ENCODE measurements at regions not wholly inside any gene's neighbourhood (a gene's known extent, or its start where the extent isn't known, plus 50 kb on each side); places are given as distances from the start of the nearest gene placed in this dataset.

DNA sequence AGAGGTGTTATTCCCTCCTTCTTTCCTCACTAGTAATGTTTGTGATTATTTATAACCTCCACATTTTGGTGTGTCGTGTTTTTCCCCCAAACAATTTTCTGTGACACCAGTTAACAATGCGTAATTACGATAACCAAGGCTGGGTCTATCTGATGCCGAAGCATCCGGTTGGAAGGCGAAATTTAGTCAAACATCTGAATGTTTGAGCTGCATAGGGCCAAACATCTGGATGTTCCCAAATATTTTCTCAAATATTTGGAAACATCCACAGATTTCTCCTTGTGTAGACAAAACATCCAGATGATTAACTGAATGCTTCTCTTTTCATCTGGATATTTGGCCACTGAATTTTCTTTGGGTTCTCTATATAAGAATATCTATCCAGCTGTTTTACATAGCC is 371.7 kb downstream of the NFIB start (continued):
- TF ChIP-seq, protein P1, sequence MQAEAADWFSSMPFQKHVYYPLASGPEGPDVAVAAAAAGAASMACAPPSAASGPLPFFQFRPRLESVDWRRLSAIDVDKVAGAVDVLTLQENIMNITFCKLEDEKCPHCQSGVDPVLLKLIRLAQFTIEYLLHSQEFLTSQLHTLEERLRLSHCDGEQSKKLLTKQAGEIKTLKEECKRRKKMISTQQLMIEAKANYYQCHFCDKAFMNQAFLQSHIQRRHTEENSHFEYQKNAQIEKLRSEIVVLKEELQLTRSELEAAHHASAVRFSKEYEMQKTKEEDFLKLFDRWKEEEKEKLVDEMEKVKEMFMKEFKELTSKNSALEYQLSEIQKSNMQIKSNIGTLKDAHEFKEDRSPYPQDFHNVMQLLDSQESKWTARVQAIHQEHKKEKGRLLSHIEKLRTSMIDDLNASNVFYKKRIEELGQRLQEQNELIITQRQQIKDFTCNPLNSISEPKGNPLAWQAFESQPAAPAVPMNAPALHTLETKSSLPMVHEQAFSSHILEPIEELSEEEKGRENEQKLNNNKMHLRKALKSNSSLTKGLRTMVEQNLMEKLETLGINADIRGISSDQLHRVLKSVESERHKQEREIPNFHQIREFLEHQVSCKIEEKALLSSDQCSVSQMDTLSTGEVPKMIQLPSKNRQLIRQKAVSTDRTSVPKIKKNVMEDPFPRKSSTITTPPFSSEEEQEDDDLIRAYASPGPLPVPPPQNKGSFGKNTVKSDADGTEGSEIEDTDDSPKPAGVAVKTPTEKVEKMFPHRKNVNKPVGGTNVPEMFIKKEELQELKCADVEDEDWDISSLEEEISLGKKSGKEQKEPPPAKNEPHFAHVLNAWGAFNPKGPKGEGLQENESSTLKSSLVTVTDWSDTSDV (CRISPR knock-in tag; IDR thresholded peaks at IDR 0.05) = no peak
- no peak for TF ChIP-seq MIER2 (CRISPR knock-in tag; IDR thresholded peaks at IDR 0.05)

DNA sequence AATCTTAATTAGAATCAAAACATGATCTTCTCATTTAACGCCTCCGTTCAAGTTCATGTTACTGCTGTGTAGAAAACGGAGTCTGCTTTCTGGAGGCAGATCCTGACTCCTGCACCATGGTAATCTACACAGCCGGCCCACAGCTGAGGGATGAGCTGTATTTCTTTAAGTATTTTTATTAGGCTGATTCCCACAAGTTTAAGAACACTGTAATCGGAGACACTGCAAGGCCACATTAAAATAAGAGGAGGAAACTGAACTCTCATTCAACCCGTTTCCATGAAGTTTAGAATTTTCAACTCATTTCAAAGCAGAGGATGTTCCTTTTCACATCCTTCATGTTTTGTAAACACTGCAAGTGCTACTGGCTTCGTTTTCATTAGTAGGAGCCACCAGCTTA is 372.2 kb downstream of the NFIB start:
- Histone ChIP-seq H3K9me3 (ENCODE audit: low read length) (no peaks in the 10 kb centered on the region), H3K27ac (ENCODE audit: extremely low read length, insufficient read depth, low read length) (no peak overlapping the region), H3K36me3 (replicated peaks in 1 of 2; ENCODE audit: control insufficient read depth in 1 of 2, insufficient read depth in 2 of 2, low read length in 2 of 2) (no peaks in the 10 kb centered on the region), H3K4me2 (ENCODE audit: low read depth, low read length) (no peak overlapping the region), H3K9ac (ENCODE audit: insufficient read depth, low read depth, low read length) (no peak overlapping the region), H4K20me1 (ENCODE audit: insufficient read depth, low read length) (no peaks in the 10 kb centered on the region), H3K4me1 (ENCODE audit: insufficient read depth, low read length) (no peaks in the 10 kb centered on the region), H3K79me2 (ENCODE audit: insufficient read depth, low read length) (no peaks in the 10 kb centered on the region), H2AFZ (ENCODE audit: low read length) (no peak overlapping the region), H3K27me3 (ENCODE audit: control insufficient read depth in 1 of 2, insufficient read depth in 2 of 2, low read length in 2 of 2) (no peaks in the 10 kb centered on the region; a peak in 1 of 5 replicates), H3K4me3 (replicated peaks in 1 of 3; ENCODE audit: insufficient read depth in 1 of 3, low read depth in 2 of 3, low read length in 3 of 3) (no peak overlapping the region)
- DNase-seq (ENCODE audit: low spot score) (no peak), ATAC-seq (no peak), FAIRE-seq (no peak)
- POLR2A ChIA-PET = no interaction called here
- under 1% methylated on average over 7 of the region's 7 CpGs for WGBS (ENCODE audit: low lambda C conversion rate)
- in situ Hi-C loops (cut with HindIII; ENCODE audit: extremely low pct_ligation_motif_present, low pct_unique_long_range_greater_than_20kb) = no loop called here
- intact Hi-C loops (cut with micrococcal nuclease; ENCODE audit: unreplicated experiment) = no loop called here
- CTCF ChIA-PET (ENCODE audit: low intra/inter-chr PET ratio, low total read pairs) = no interaction called here
- BruUV-seq (replicated peaks) = no TSS peak
- TF ChIP-seq, protein P2, sequence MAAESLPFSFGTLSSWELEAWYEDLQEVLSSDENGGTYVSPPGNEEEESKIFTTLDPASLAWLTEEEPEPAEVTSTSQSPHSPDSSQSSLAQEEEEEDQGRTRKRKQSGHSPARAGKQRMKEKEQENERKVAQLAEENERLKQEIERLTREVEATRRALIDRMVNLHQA (CRISPR knock-in tag; IDR thresholded peaks at IDR 0.05) = no peak
- TF ChIP-seq, protein P3, sequence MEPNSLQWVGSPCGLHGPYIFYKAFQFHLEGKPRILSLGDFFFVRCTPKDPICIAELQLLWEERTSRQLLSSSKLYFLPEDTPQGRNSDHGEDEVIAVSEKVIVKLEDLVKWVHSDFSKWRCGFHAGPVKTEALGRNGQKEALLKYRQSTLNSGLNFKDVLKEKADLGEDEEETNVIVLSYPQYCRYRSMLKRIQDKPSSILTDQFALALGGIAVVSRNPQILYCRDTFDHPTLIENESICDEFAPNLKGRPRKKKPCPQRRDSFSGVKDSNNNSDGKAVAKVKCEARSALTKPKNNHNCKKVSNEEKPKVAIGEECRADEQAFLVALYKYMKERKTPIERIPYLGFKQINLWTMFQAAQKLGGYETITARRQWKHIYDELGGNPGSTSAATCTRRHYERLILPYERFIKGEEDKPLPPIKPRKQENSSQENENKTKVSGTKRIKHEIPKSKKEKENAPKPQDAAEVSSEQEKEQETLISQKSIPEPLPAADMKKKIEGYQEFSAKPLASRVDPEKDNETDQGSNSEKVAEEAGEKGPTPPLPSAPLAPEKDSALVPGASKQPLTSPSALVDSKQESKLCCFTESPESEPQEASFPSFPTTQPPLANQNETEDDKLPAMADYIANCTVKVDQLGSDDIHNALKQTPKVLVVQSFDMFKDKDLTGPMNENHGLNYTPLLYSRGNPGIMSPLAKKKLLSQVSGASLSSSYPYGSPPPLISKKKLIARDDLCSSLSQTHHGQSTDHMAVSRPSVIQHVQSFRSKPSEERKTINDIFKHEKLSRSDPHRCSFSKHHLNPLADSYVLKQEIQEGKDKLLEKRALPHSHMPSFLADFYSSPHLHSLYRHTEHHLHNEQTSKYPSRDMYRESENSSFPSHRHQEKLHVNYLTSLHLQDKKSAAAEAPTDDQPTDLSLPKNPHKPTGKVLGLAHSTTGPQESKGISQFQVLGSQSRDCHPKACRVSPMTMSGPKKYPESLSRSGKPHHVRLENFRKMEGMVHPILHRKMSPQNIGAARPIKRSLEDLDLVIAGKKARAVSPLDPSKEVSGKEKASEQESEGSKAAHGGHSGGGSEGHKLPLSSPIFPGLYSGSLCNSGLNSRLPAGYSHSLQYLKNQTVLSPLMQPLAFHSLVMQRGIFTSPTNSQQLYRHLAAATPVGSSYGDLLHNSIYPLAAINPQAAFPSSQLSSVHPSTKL (CRISPR knock-in tag; IDR thresholded peaks at IDR 0.05) = no peak
- TF ChIP-seq LCORL (IDR thresholded peaks at IDR 0.05) (no peak), LCORL (CRISPR knock-in tag; IDR thresholded peaks at IDR 0.05) (no peak), ZNF839 (CRISPR knock-in tag; IDR thresholded peaks at IDR 0.05; ENCODE audit: borderline replicate concordance) (no peak), HNRNPLL (IDR thresholded peaks at IDR 0.05; ENCODE audit: low read depth, low read length, poor library complexity, severe bottlenecking) (no peak)
- TF ChIP-seq, protein P4, sequence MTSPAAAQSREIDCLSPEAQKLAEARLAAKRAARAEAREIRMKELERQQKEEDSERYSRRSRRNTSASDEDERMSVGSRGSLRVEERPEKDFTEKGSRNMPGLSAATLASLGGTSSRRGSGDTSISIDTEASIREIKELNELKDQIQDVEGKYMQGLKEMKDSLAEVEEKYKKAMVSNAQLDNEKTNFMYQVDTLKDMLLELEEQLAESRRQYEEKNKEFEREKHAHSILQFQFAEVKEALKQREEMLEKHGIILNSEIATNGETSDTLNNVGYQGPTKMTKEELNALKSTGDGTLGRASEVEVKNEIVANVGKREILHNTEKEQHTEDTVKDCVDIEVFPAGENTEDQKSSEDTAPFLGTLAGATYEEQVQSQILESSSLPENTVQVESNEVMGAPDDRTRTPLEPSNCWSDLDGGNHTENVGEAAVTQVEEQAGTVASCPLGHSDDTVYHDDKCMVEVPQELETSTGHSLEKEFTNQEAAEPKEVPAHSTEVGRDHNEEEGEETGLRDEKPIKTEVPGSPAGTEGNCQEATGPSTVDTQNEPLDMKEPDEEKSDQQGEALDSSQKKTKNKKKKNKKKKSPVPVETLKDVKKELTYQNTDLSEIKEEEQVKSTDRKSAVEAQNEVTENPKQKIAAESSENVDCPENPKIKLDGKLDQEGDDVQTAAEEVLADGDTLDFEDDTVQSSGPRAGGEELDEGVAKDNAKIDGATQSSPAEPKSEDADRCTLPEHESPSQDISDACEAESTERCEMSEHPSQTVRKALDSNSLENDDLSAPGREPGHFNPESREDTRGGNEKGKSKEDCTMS (CRISPR knock-in tag; conservative IDR thresholded peaks at IDR 0.05) = no peak
